GM23338 (cell line): ENCODE measurements at regions not wholly inside any gene's neighbourhood (a gene's known extent, or its start where the extent isn't known, plus 50 kb on each side); places are given as distances from the start of the nearest gene placed in this dataset.

Source experiments
- CREB1 ChIP-seq: fragments of 250-450 bp; sonication (Bioruptor Pico); IDR thresholded peaks from 2 replicates; pipeline ENCODE4 v1.5.0; 2020; ENCODE audit warnings: low read depth, mild to moderate bottlenecking, moderate library complexity
- ETS1 ChIP-seq: IDR thresholded peaks from 2 replicates; pipeline ENCODE4 v1.6.1; 2016; ENCODE audit warnings: antibody characterized with exemption
- EZH2 ChIP-seq: fragments of 200-600 bp; sonication (generic); IDR thresholded peaks from one replicate; pipeline ENCODE4 v1.8.0; 2017; ENCODE audit warnings: antibody characterized with exemption, mild to moderate bottlenecking, low read depth; ENCODE audit not compliant: unreplicated experiment
- EZH2phosphoT487 ChIP-seq: fragments of 200-600 bp; sonication (generic); IDR thresholded peaks from one replicate; pipeline ENCODE4 v1.8.1; 2018; ENCODE audit warnings: antibody characterized with exemption; ENCODE audit not compliant: unreplicated experiment
- JUNB ChIP-seq: IDR thresholded peaks from one replicate; pipeline ENCODE4 v1.6.1; 2016; ENCODE audit warnings: antibody characterized with exemption; ENCODE audit not compliant: unreplicated experiment
- NANOG ChIP-seq: IDR thresholded peaks from 2 replicates; pipeline ENCODE4 v1.6.1; 2016; ENCODE audit warnings: antibody characterized with exemption, borderline replicate concordance
- POLR2AphosphoS5 ChIP-seq: IDR thresholded peaks from 2 replicates; pipeline ENCODE4 v1.6.1; 2016; ENCODE audit warnings: antibody characterized with exemption, low read depth
- ZNF114 ChIP-seq: fragments of 250-450 bp; sonication (Bioruptor Pico); IDR thresholded peaks from 2 replicates; pipeline ENCODE4 v1.5.0; 2020; ENCODE audit warnings: mild to moderate bottlenecking, moderate library complexity
- TF ChIP-seq, protein P1 (sequence below), 2 experiments: fragments of 200-600 bp in 1 of 2; sonication (generic) in 1 of 2; conservative IDR thresholded peaks; 2 replicates each; pipeline versions ENCODE4 v1.5.1 to v1.6.1; 2016 to 2017; ENCODE audit warnings: antibody characterized with exemption in 2 of 2, low read depth in 2 of 2, mild to moderate bottlenecking in 2 of 2, moderate library complexity in 1 of 2
- TF ChIP-seq, protein P2 (sequence below): IDR thresholded peaks from one replicate; pipeline ENCODE4 v1.6.1; 2018; ENCODE audit warnings: antibody characterized with exemption; ENCODE audit not compliant: unreplicated experiment
- TF ChIP-seq, protein P3 (sequence below): fragments of 250-450 bp; sonication (Bioruptor Pico); IDR thresholded peaks from 2 replicates; pipeline ENCODE4 v1.5.0; 2020; ENCODE audit warnings: mild to moderate bottlenecking, moderate library complexity

DNA sequence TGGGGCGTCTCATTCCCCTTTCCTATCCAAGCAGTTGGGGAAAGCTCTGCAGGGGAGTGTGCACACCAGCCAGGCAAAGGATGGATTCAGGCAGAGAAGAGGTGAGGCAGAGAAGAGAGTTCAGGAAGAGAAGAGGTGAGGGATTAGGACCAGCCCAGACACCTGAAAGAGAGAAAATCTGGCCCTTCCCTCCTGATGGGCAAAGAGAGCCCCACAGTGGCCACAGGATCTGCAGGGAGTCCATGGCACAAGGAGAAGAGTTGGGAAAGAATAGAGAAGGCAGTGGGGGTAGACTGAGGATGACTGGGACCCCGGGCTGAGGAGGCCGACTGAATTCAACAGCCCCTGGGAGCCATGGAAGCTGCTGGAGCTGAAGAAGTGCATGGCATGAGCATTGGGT lies 140.4 kb upstream of the ZMIZ1 start:
- TF ChIP-seq, protein P1, sequence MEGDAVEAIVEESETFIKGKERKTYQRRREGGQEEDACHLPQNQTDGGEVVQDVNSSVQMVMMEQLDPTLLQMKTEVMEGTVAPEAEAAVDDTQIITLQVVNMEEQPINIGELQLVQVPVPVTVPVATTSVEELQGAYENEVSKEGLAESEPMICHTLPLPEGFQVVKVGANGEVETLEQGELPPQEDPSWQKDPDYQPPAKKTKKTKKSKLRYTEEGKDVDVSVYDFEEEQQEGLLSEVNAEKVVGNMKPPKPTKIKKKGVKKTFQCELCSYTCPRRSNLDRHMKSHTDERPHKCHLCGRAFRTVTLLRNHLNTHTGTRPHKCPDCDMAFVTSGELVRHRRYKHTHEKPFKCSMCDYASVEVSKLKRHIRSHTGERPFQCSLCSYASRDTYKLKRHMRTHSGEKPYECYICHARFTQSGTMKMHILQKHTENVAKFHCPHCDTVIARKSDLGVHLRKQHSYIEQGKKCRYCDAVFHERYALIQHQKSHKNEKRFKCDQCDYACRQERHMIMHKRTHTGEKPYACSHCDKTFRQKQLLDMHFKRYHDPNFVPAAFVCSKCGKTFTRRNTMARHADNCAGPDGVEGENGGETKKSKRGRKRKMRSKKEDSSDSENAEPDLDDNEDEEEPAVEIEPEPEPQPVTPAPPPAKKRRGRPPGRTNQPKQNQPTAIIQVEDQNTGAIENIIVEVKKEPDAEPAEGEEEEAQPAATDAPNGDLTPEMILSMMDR (conservative IDR thresholded peaks at IDR 0.05; ENCODE audit: low read depth in 2 of 2): 0 out of 4 replicates have a peak, but pooled peaks of 1 of the 2 experiments have one; percentile 9
- TF ChIP-seq NANOG (no peak), JUNB (no peak), POLR2AphosphoS5 (no peak), ETS1 (no peak), CREB1 (CRISPR knock-in tag) (no peak), EZH2 (no peak), EZH2phosphoT487 (no peak), ZNF114 (no peak)
- TF ChIP-seq, protein P2, sequence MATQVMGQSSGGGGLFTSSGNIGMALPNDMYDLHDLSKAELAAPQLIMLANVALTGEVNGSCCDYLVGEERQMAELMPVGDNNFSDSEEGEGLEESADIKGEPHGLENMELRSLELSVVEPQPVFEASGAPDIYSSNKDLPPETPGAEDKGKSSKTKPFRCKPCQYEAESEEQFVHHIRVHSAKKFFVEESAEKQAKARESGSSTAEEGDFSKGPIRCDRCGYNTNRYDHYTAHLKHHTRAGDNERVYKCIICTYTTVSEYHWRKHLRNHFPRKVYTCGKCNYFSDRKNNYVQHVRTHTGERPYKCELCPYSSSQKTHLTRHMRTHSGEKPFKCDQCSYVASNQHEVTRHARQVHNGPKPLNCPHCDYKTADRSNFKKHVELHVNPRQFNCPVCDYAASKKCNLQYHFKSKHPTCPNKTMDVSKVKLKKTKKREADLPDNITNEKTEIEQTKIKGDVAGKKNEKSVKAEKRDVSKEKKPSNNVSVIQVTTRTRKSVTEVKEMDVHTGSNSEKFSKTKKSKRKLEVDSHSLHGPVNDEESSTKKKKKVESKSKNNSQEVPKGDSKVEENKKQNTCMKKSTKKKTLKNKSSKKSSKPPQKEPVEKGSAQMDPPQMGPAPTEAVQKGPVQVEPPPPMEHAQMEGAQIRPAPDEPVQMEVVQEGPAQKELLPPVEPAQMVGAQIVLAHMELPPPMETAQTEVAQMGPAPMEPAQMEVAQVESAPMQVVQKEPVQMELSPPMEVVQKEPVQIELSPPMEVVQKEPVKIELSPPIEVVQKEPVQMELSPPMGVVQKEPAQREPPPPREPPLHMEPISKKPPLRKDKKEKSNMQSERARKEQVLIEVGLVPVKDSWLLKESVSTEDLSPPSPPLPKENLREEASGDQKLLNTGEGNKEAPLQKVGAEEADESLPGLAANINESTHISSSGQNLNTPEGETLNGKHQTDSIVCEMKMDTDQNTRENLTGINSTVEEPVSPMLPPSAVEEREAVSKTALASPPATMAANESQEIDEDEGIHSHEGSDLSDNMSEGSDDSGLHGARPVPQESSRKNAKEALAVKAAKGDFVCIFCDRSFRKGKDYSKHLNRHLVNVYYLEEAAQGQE: no peak
- TF ChIP-seq, protein P3, sequence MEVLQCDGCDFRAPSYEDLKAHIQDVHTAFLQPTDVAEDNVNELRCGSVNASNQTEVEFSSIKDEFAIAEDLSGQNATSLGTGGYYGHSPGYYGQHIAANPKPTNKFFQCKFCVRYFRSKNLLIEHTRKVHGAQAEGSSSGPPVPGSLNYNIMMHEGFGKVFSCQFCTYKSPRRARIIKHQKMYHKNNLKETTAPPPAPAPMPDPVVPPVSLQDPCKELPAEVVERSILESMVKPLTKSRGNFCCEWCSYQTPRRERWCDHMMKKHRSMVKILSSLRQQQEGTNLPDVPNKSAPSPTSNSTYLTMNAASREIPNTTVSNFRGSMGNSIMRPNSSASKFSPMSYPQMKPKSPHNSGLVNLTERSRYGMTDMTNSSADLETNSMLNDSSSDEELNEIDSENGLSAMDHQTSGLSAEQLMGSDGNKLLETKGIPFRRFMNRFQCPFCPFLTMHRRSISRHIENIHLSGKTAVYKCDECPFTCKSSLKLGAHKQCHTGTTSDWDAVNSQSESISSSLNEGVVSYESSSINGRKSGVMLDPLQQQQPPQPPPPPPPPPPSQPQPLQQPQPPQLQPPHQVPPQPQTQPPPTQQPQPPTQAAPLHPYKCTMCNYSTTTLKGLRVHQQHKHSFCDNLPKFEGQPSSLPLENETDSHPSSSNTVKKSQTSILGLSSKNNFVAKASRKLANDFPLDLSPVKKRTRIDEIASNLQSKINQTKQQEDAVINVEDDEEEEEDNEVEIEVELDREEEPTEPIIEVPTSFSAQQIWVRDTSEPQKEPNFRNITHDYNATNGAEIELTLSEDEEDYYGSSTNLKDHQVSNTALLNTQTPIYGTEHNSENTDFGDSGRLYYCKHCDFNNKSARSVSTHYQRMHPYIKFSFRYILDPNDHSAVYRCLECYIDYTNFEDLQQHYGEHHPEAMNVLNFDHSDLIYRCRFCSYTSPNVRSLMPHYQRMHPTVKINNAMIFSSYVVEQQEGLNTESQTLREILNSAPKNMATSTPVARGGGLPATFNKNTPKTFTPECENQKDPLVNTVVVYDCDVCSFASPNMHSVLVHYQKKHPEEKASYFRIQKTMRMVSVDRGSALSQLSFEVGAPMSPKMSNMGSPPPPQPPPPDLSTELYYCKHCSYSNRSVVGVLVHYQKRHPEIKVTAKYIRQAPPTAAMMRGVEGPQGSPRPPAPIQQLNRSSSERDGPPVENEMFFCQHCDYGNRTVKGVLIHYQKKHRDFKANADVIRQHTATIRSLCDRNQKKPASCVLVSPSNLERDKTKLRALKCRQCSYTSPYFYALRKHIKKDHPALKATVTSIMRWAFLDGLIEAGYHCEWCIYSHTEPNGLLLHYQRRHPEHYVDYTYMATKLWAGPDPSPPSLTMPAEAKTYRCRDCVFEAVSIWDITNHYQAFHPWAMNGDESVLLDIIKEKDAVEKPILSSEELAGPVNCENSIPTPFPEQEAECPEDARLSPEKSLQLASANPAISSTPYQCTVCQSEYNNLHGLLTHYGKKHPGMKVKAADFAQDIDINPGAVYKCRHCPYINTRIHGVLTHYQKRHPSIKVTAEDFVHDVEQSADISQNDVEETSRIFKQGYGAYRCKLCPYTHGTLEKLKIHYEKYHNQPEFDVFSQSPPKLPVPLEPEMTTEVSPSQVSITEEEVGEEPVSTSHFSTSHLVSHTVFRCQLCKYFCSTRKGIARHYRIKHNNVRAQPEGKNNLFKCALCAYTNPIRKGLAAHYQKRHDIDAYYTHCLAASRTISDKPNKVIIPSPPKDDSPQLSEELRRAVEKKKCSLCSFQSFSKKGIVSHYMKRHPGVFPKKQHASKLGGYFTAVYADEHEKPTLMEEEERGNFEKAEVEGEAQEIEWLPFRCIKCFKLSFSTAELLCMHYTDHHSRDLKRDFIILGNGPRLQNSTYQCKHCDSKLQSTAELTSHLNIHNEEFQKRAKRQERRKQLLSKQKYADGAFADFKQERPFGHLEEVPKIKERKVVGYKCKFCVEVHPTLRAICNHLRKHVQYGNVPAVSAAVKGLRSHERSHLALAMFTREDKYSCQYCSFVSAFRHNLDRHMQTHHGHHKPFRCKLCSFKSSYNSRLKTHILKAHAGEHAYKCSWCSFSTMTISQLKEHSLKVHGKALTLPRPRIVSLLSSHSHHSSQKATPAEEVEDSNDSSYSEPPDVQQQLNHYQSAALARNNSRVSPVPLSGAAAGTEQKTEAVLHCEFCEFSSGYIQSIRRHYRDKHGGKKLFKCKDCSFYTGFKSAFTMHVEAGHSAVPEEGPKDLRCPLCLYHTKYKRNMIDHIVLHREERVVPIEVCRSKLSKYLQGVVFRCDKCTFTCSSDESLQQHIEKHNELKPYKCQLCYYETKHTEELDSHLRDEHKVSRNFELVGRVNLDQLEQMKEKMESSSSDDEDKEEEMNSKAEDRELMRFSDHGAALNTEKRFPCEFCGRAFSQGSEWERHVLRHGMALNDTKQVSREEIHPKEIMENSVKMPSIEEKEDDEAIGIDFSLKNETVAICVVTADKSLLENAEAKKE (CRISPR knock-in tag): no peak
